Psoas muscle (tissue), 7 donors: ENCODE measurements at regions not wholly inside any gene's neighbourhood (a gene's known extent, or its start where the extent isn't known, plus 50 kb on each side); places are given as distances from the start of the nearest gene placed in this dataset.

Experiments
- ATAC-seq, 4 donors: fragments of 200-7000 bp; cut with Tn5 transposase; one replicate each; pipeline ENCODE4 v1.9.1; 2020; ENCODE audit warnings: moderate library complexity in 3 of 4, mild to moderate bottlenecking in 2 of 4
- DNase-seq, 2 donors: peaks; one replicate each; pipeline ENCODE4 v3.0.0-alpha.2; 2020
- H3K27ac ChIP-seq: fragments of 200-600 bp; one replicate; pipeline ENCODE4 v1.8.0; 2022
- H3K27me3 ChIP-seq, 3 donors: fragments of 200-600 bp in 1 of 3; one replicate each; pipeline versions ENCODE4 v1.6.1 to v1.8.0; 2013 to 2022; ENCODE audit warnings: low read length in 2 of 3, mild to moderate bottlenecking in 2 of 3, moderate library complexity in 1 of 3; ENCODE audit not compliant: insufficient read depth in 3 of 3
- H3K36me3 ChIP-seq, 2 donors: fragments of 200-600 bp in 1 of 2; one replicate each; pipeline versions ENCODE4 v1.6.1 to v1.8.0; 2013 to 2022; ENCODE audit warnings: low read depth in 1 of 2, mild to moderate bottlenecking in 1 of 2, moderate library complexity in 1 of 2; ENCODE audit not compliant: insufficient read depth in 1 of 2
- H3K4me1 ChIP-seq: fragments of 200-600 bp; one replicate; pipeline ENCODE4 v1.8.0; 2022
- H3K4me3 ChIP-seq: fragments of 200-600 bp; one replicate; pipeline ENCODE4 v1.8.0; 2022; ENCODE audit warnings: mild to moderate bottlenecking
- H3K9me3 ChIP-seq: fragments of 200-600 bp; one replicate; pipeline ENCODE4 v1.8.0; 2022
- CTCF ChIP-seq: fragments of 200-600 bp; IDR thresholded peaks from one replicate; pipeline ENCODE4 v1.8.0; 2022; ENCODE audit warnings: antibody characterized with exemption
- WGBS, 3 donors: extraction: QIAGEN DNeasy Blood & Tissue Kit; methylation state at CpG; one replicate each; pipeline versions ENCODE4 v1.1.6 to v1.1.7; 2013; 5-methylcytosine and 5-hydroxymethylcytosine counted together
- intact Hi-C, 2 donors: fragments of 100-400 bp; cut with DNase I; formaldehyde crosslinking; loops; one replicate each; pipeline versions ENCODE4 v1.11.0 to v1.14.2; 2022
- donor health status: healthy with polysubstance abuse.
- donor health status: DM: no; HTN: no; CAD: no; lungs with moderate emphysema.
- donor health status: Bipolar disorder and iron deficiency.
- donor health status: healthy.
- donor health status: DM: yes; HTN: yes; CAD: no.
- donor health status: DM: no; HTN: no; CAD: no.
- donor health status: DM: yes; HTN: yes; CAD: no.

GRCh38 chr12:46110223-46110611 lies 119.8 kb upstream of the SCAF11 start:
- H3K36me3 ChIP-seq: no peaks in the 10 kb centered on the region
- no peak for TF ChIP-seq CTCF
- H3K9me3 ChIP-seq: peaks cover 9% of the 10 kb centered on the region
- 13 to 43% (median 23%) methylated on average over 1 of the region's 1 CpG for WGBS, 3 donors
- intact Hi-C loops: no loop called here
- H3K4me1 ChIP-seq: no peaks in the 10 kb centered on the region
- ATAC-seq: no peak
- no peak overlapping the region for H3K4me3 ChIP-seq
- no peak overlapping the region for H3K27ac ChIP-seq
- peak in 1 of 2 donors; percentile 55 for DNase-seq
- H3K27me3 ChIP-seq: no peaks in the 10 kb centered on the region

GRCh38 chr12:46109343-46110222 lies 119.2 kb upstream of the SCAF11 start:
- no peaks in the 10 kb centered on the region for H3K4me1 ChIP-seq
- intact Hi-C loops: no loop called here
- ATAC-seq (no peak), DNase-seq (no peak)
- 53 to 71% (median 59%) methylated on average over 9 of the region's 9 CpGs for WGBS, 3 donors
- no peaks in the 10 kb centered on the region for H3K36me3 ChIP-seq
- H3K4me3 ChIP-seq: no peak overlapping the region
- H3K27me3 ChIP-seq: no peaks in the 10 kb centered on the region
- peaks cover 9% of the 10 kb centered on the region for H3K9me3 ChIP-seq
- H3K27ac ChIP-seq: no peak overlapping the region
- no peak for TF ChIP-seq CTCF

GRCh38 chr12:46108721-46109120 lies 118.3 kb upstream of the SCAF11 start:
- Histone ChIP-seq H3K36me3 (no peaks in the 10 kb centered on the region), H3K4me1 (no peaks in the 10 kb centered on the region), H3K4me3 (no peak overlapping the region), H3K27ac (no peak overlapping the region), H3K9me3 (peaks cover 9% of the 10 kb centered on the region), H3K27me3 (no peaks in the 10 kb centered on the region)
- WGBS, 3 donors: 92 to 100% (median 97%) methylated on average over 1 of the region's 1 CpG
- no peak for TF ChIP-seq CTCF
- DNase-seq (no peak), ATAC-seq (no peak)
- intact Hi-C loops: no loop called here

GRCh38 chr12:46107591-46107990 lies 117.2 kb upstream of the SCAF11 start:
- no peak for DNase-seq
- H3K4me1 ChIP-seq: no peaks in the 10 kb centered on the region
- TF ChIP-seq CTCF: no peak
- no peaks in the 10 kb centered on the region for H3K36me3 ChIP-seq
- 88 to 96% (median 89%) methylated on average over 2 of the region's 2 CpGs for WGBS, 3 donors
- peaks cover 9% of the 10 kb centered on the region for H3K9me3 ChIP-seq
- no peaks in the 10 kb centered on the region for H3K27me3 ChIP-seq
- H3K4me3 ChIP-seq: no peak overlapping the region
- intact Hi-C loops: no loop called here
- no peak overlapping the region for H3K27ac ChIP-seq
- no peak for ATAC-seq

- TF ChIP-seq CTCF: no peak
- Histone ChIP-seq H3K36me3 (no peaks in the 10 kb centered on the region), H3K27me3 (no peaks in the 10 kb centered on the region), H3K27ac (no peak overlapping the region), H3K4me1 (no peaks in the 10 kb centered on the region), H3K9me3 (no peaks in the 10 kb centered on the region), H3K4me3 (no peak overlapping the region)
- intact Hi-C loops: no loop called here
- 90 to 94% (median 91%) methylated on average over 2 of the region's 2 CpGs for WGBS, 3 donors
- no peak for DNase-seq
- no peak for ATAC-seq
These were observed 115.4 kb upstream of the SCAF11 start for GRCh38 chr12:46105735-46106134.
